Mammary epithelial cell (primary cell): ENCODE measurements at regions not wholly inside any gene's neighbourhood (a gene's known extent, or its start where the extent isn't known, plus 50 kb on each side); places are given as distances from the start of the nearest gene placed in this dataset.
A peak's percentile ranks its signal among the peaks of the same experiment; 100 is the strongest.

Experiments used
- CTCF ChIP-seq, 2 donors: IDR thresholded peaks in 1 of 2; conservative IDR thresholded peaks in 1 of 2; 2 replicates each; pipeline ENCODE4 v1.5.1; 2011 to 2012; ENCODE audit warnings: inconsistent platforms in 2 of 2, low read length in 2 of 2, mild to moderate bottlenecking in 2 of 2, control low read depth in 1 of 2, low read depth in 1 of 2; ENCODE audit not compliant: insufficient read depth in 1 of 2; ENCODE audit errors: extremely low read depth in 1 of 2
- EZH2 ChIP-seq: IDR thresholded peaks from 2 replicates; pipeline ENCODE4 v1.6.1; 2012; ENCODE audit warnings: low read length, inconsistent platforms, borderline replicate concordance

- TF ChIP-seq CTCF (conservative IDR thresholded peaks at IDR 0.05 in 1 of 2, IDR thresholded peaks at IDR 0.05 in 1 of 2; ENCODE audit: extremely low read depth in 1 of 2, insufficient read depth in 1 of 2, low read depth in 1 of 2, low read length in 2 of 2) (peak; percentile 76 to 83), EZH2 (no peak)
Observed at GRCh38 chr12:108457006-108457733, 57.9 kb upstream of the FICD start.
